HG03469 (cell line): ENCODE measurements at regions not wholly inside any gene's neighbourhood (a gene's known extent, or its start where the extent isn't known, plus 50 kb on each side); places are given as distances from the start of the nearest gene placed in this dataset.
A peak's percentile ranks its signal among the peaks of the same experiment; 100 is the strongest.

Experiments used
- ATAC-seq: cut with Tn5 transposase; IDR thresholded peaks from one replicate; pipeline ENCODE4 v1.9.1; 2021; ENCODE audit warnings: mild to moderate bottlenecking, moderate library complexity, moderate number of reproducible peaks; ENCODE audit not compliant: unreplicated experiment

- ATAC-seq, result peak; percentile 79
These were observed 394.5 kb upstream of the ATP2B1 start for GRCh38 chr12:90102957-90103652.

DNA sequence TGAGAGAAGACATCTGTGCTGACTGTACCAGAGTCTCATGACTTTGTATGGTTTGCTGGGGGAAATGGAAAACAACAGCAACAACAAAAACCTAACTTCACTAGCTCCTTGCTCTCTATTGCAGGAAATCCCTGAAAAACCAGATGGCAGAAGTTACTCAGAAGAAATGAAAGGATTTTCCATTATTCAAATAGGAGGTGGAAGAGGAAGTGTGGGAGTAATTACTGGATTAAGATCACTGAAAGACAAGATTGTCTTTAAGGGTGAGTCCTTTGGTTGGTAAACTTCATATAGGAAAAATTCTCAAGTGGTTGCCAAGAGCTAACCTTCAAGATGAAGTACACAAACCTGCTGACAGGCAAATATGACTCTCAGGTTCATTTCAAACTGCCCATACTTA, 391.9 kb upstream of the ATP2B1 start:
- no peak for ATAC-seq

GRCh38 chr12:90099288-90099687, 390.6 kb upstream of the ATP2B1 start:
- ATAC-seq, result no peak

GRCh38 chr12:90098132-90098779, 389.6 kb upstream of the ATP2B1 start:
- ATAC-seq, result no peak

DNA sequence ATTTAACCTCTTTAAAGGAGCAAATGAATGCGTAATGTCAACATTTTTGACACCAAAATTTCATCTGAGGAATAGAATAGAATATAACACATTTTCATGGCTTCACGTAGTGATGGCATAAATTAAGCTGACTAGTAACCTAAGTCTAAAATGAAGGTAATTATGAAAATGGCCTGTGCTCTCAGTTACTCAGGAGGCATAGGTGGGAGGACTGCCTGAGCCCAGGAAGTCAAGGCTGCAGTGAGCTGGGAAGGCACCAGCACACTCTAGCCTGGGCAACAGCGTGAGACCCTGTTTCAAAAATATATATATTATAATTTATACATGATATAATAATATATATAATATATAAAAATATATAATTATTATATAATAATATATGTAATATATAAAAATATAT, 383.2 kb upstream of the ATP2B1 start:
- no peak for ATAC-seq

DNA sequence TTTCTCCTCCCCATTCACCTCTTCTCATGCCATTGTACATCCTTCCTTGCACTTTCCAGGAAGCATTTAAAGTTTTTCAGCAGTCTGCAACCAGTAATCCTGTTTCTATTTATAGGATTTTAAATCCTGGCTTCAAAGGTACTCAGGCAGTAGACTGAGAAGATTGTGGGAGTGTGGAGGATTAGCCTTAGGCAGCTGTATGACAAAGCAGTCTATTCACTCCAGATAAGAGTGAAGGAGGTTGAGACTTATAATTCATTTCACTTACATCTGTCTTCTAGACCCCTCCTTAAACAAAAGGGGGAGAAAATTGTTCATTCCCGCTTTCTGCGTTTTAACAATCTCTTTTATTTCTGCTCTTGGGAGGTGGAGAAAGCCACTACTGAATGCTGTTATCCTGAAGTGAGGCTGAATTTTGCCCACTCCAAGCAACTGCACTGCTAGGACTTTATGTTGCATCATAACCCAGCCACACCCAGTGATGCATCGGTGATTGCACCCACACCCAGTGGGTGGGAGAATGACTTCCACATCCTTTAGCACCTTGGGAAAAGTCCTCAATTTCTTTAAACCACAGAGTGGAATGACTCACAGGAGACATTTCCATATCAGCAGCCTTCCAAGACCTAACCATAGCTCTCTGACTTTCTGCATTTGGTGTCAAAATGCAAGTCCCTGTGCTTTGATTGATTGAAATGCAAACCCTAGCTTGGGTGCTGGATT, 382.5 kb upstream of the ATP2B1 start:
- no peak for ATAC-seq

- ATAC-seq, result no peak
These were observed 377.6 kb upstream of the ATP2B1 start for GRCh38 chr12:90086281-90086680.

DNA sequence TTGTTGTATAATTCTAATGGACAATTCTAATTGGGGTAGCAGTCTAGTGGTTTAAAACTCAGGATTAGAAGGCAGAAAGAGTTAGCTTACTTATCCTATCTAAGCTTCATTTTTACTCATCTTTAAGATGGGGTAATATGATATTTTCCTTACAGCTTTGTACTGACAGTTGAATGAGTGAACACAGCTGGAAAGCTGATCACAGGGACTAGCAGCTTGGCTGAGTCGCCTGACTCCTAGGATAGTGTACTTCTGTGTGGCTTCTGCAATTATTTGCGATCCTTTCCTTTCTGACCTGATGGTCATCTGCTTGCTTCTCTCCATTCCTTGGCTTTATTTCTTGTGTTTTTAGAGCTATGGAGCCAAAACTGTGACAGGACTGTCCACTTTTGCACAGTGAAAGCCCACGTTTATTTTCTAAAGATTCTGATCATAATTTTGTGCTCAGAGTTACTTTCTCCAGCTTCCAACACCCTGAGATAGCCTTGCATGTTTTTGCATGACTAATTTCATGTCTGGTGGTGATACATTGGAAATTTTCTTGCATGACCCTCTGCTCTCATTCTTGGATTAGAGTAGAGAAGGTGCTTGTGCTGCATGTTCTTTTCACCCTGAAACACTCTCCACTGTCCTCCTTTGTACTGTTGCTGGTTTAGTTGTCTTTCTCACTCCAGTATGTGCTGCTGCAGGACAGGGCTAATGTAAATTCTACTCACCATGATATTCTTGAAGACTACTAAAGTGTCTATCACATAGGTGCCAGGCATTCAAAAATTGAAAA, 377.0 kb upstream of the ATP2B1 start:
- ATAC-seq, result no peak

- no peak for ATAC-seq
These were observed 375.4 kb upstream of the ATP2B1 start for GRCh38 chr12:90084018-90084417.

GRCh38 chr12:90080616-90081015, 372.0 kb upstream of the ATP2B1 start:
- ATAC-seq, result no peak

DNA sequence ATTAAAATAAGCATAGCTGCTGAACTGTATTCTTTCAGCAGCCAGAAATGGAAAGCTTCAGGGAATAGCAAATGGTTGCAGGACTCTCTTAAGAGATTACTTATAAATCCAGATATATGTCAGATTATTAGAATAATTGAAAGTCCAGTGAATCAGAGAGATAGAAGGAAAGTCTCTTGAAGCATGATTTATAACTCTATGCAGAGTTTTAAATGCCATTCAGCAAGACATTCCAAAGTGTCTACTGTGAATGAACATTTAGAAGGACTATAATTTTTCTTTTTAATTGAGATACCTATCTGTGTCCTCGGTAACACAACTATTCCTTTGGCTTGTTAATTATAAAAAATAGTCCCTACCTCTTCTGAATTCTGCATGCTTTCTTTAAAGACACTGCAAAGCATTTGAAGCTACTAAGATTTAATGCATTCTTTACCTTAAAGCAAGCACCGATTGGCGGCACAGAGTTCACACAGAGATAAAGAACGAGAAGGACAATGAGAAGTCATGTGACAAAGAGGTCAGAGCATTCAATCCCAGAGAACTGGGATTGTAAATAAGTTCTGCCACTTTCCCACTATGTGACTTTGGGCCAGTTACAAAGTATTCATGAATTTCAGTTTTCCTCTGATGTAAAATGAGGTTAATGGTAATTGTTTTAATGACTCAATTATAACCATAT, 371.0 kb upstream of the ATP2B1 start:
- ATAC-seq, result no peak

DNA sequence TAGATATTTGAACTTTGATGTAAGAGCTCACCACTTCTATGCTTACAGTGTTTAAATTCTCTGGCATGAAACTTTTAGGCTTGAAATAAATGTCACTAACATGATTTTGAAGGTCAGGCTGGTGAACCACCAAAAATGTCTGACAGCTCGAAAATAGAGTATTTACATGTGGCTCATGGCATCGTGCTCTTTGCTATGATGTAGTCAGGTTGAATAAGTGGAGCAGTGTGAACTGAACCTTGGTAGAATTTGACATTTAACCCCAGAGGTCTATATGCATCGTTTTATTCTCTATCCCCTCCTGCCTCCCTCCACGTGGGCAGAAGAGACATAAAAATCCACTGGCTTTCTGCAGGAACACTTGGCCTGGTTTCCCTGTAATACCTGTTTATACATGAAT, 369.7 kb upstream of the ATP2B1 start:
- ATAC-seq, result no peak

- no peak for ATAC-seq
These were observed 369.1 kb upstream of the ATP2B1 start for GRCh38 chr12:90077756-90078155.

GRCh38 chr12:90076851-90077319, 368.2 kb upstream of the ATP2B1 start:
- ATAC-seq, result no peak

DNA sequence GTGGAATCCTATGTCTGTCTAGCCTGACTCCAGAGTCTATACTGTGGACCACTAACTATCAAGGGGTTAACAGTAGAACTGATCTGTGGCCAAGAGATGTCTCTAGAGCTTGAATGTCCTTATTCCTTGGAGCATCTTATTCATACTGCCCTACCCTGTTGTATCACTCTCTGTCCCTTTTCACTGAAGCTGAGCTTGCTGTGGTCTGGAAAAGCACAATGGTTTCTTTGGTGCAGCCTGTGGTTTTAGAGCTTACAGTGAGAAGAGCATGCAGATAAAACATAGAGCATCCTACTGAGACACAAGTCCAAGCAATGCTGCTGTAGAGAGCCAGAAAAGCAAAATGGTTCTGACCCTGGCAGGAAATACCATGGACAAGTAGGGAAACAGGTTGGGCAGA, 367.0 kb upstream of the ATP2B1 start:
- ATAC-seq, result no peak

GRCh38 chr12:90074086-90074485, 365.4 kb upstream of the ATP2B1 start:
- no peak for ATAC-seq

DNA sequence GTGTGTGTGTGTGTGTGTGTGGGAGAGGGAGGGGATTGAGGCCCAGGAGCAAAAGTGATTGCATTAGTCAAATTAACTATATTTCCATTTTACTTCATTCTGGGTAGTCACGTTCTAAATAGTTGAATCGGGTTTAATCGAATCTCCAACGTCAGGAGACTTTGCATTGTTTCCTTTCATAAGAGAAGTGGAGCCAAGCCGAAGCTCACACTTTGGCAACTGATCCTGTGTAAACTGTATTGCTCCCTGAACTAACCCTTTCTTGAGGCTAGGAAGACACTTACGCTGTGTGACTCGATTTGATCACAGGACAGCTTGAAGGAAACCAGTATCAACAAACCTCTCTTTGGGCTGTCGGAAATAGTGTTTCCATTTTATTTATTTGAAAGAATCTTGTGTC, 363.4 kb upstream of the ATP2B1 start:
- ATAC-seq, result no peak

DNA sequence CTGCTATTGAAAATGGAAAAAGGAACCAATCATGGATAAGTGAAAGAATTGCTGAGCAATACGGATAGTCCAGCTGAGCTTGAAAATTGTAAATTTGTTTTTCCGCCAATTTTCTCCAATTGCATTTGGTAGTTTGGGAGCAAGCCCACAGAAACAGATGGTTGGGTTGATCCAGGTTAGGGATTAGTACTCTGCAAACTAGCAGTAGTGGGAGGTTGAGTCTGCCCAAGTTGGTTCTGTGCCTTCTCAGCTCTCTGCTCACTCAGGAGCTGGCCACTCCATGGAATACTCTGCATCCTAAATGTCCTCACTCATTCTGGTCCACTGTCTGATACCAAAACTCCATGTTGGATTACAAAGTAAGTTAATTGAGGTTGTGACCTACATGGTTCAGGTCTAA, 361.1 kb upstream of the ATP2B1 start:
- no peak for ATAC-seq

- no peak for ATAC-seq
These were observed 359.2 kb upstream of the ATP2B1 start for GRCh38 chr12:90067791-90068190.
